Fibroblast of pulmonary artery (primary cell): ENCODE measurements at regions not wholly inside any gene's neighbourhood (a gene's known extent, or its start where the extent isn't known, plus 50 kb on each side); places are given as distances from the start of the nearest gene placed in this dataset.

ENCODE experiments used
- DNase-seq: peaks from one replicate; pipeline ENCODE4 v3.0.0-alpha.2; 2010; ENCODE audit warnings: low read depth
- H3K4me3 ChIP-seq: replicated peaks from 2 replicates; pipeline ENCODE4 v1.5.1; 2011; ENCODE audit warnings: low read depth, mild to moderate bottlenecking, control low read depth, low read length, moderate library complexity
- TF ChIP-seq, protein P1 (sequence below): IDR thresholded peaks from 2 replicates; pipeline ENCODE4 v1.5.1; 2011; ENCODE audit warnings: mild to moderate bottlenecking, control low read depth, low read length, inconsistent platforms; ENCODE audit errors: missing control alignments

DNA sequence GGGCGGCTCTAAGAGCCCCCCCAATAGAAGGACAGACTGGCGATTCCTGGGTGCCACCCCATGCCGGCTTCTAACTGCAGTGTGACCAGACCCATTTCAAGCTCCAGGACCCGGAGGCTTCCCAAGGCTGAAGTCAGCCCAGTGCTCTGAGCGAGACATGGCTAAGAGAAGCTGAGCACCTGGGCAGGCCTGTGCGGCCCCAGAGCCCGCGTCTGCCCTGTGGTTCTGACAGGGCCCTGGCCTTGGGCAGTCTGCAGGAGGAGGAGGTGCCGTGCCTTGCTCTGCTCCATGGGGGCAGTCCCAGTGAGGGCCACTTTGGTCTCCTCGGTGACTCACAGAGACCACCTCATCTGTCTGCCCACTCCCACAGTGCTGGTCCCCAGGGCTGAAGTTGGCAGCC is 1314.2 kb downstream of the BRD1 start:
- DNase-seq, result no peak
- no peak overlapping the region for H3K4me3 ChIP-seq
- TF ChIP-seq, protein P1, sequence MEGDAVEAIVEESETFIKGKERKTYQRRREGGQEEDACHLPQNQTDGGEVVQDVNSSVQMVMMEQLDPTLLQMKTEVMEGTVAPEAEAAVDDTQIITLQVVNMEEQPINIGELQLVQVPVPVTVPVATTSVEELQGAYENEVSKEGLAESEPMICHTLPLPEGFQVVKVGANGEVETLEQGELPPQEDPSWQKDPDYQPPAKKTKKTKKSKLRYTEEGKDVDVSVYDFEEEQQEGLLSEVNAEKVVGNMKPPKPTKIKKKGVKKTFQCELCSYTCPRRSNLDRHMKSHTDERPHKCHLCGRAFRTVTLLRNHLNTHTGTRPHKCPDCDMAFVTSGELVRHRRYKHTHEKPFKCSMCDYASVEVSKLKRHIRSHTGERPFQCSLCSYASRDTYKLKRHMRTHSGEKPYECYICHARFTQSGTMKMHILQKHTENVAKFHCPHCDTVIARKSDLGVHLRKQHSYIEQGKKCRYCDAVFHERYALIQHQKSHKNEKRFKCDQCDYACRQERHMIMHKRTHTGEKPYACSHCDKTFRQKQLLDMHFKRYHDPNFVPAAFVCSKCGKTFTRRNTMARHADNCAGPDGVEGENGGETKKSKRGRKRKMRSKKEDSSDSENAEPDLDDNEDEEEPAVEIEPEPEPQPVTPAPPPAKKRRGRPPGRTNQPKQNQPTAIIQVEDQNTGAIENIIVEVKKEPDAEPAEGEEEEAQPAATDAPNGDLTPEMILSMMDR, result no peak

DNA sequence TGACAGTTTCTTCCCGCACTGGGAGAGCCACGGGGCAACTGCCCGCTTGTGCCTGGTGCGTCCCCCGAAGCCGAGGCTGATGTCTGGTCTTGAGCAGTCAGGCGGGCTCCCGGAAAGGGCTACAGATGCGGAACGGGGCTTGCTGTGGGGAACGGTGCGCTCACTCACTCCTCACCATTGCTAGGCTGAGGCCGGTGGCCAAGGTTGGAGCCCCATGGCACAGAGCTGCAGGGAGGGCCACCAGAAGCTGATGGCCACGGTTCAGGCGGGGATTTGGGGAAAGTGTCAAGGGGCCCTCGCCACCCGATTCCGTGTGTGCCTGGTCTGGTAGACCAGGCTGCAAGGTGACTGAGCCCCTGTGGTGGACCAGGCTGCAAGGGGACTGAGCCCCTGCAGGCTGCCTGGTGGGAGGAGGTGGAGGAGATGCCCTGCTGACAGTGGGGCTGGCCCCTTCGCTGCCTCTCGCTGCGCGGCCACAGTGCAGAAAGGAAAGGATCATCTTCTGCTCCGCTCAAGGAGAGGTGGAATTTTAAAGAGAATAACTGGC is 1315.8 kb downstream of the BRD1 start:
- no peak for DNase-seq
- no peak overlapping the region for H3K4me3 ChIP-seq
- TF ChIP-seq, protein P1, result no peak

DNA sequence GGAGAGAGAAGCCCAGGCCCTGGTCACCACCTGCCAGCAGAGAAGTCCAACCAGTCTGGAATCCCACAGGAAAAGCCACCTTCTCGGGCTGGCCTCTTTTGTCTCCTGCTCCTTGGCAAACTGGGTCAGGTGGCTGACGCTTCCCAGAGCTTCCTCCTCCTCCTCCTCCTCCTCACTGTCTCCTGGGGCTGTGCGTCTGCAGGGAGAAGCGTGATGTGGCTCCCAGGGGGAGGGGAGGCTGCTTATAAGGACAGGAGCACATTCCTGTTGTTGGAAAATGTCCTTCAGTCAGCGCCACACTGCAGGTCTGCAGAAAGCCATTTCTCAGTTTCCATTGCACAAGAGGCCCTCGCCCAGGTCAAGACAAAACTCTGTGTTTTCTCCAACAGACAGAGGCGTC is 1316.5 kb downstream of the BRD1 start:
- H3K4me3 ChIP-seq, result no peak overlapping the region
- TF ChIP-seq, protein P1, result no peak
- no peak for DNase-seq

DNA sequence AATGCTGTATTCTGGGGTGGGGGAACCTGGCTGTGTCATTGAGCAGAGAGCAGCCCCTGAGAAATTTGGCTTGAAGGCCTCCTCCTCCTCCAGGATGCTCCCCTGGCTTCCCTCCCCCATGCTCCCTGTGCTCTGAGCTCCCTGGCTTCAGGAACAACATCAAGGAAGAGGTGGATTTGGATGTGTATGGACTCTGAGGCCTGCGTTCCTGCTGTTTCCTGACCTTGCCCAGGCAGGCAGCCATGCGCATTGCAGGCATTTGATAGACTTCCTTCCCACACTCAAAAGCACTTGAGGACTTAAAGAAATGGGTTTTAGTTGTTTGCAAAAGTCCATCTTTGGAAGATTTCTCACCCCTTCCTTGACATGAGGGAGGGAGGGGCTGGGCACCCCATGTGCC is 1317.1 kb downstream of the BRD1 start:
- DNase-seq, result no peak
- H3K4me3 ChIP-seq, result no peak overlapping the region
- TF ChIP-seq, protein P1, result no peak

DNA sequence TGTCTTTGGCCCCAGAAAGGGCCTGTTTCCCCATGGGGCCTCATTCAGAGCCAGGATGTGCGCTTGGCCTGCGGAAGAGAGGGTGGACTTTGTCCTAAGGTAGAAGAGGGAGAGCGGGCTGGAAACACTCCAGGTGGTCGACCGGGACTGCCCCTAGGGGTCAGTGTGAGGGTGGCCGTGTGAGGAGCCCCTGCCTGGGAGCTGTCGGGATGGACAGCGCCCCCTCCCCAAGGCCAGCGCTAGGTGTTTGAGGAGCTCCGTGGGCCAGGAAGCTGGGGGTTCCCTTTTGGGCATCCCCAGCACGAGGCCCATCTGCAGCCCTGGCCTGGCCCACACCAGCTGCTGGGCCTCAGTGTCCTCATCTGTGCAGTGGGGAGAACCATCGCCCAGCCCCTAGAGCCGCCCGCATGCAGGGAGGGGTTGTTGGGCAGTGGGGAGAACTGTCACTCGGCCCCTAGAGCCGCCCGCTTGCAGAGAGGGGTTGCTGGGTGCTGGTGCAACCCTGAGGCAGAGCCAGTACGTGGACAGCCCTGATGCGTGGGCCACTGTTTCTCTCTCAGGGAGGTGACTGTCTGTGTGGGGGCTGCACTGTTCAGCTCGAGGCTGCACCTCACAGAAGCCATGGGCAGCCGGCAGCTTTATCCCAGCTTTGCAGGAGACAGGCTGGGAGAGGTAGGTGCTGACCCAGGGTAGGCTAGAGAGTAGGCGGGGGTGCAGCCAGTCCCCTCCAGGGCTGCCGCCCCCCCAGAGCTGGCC is 1319.9 kb downstream of the BRD1 start:
- TF ChIP-seq, protein P1, result no peak
- H3K4me3 ChIP-seq, result no peak overlapping the region
- DNase-seq, result no peak

DNA sequence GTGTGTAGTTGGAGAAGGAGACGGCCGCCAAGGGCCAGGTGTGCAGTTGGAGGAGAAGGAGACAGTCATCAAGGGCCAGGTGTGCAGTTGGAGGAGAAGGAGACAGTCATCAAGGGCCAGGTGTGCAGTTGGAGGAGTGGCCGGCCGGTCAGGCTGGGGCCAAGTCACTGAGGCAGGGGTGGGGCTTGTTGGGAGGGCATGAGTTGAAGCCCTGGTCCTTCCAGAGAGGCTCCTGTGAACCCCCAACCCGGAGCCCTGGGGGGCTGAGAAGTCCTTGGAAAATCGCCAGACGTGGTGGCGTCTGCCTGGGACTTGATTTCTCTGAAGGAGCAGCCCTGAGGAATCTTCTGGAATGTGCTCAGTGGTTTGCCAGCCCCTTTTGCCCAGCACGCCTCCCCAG is 1320.5 kb downstream of the BRD1 start:
- TF ChIP-seq, protein P1, result no peak
- DNase-seq, result no peak
- no peak overlapping the region for H3K4me3 ChIP-seq

DNA sequence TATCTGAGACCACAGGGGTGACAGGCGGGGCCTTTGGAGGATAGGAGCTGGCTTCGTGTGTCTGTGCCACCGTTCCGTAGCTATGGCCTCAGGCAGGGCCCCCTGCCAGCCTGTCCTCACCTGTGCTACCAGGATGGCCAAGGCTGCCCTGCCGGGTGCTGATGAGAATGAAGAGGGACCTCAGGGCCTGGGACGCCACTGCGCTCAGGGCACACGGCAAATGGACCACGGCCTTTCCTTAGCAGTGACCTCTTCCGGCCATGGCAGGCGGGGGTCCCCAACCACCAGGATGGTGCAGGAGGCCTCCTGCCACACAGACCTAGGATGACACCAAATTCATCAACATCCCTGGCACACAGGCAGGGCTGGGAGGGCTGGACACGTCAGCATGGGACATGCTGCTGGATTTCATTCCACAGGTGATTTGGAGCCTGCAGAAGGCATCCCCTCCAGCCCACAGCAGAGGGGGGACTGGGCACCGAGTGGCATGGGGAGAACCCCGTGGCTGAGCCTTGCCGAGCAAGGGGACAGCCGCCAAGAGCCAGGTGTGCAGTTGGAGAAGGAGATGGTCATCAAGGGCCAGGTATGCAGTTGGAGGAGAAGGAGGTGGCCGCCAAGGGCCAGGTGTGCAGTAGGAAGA is 1321.0 kb downstream of the BRD1 start:
- TF ChIP-seq, protein P1, result no peak
- DNase-seq, result no peak
- H3K4me3 ChIP-seq, result no peak overlapping the region
